Esophagus muscularis mucosa (tissue), 4 donors: ENCODE measurements at regions not wholly inside any gene's neighbourhood (a gene's known extent, or its start where the extent isn't known, plus 50 kb on each side); places are given as distances from the start of the nearest gene placed in this dataset.

ENCODE experiments used
- DNase-seq: peaks from one replicate; pipeline ENCODE4 v3.0.0-alpha.2; 2017; ENCODE audit errors: extremely low spot score
- H3K27ac ChIP-seq, 4 donors: fragments of 200-600 bp; sonication (generic); replicated peaks in 1 of 4; 1 replicate in 3 of 4; 2 replicates in 1 of 4; pipeline ENCODE4 v1.5.1; 2016 to 2019; ENCODE audit warnings: mild to moderate bottlenecking in 1 of 4
- H3K27me3 ChIP-seq, 4 donors: fragments of 200-600 bp; sonication (generic); one replicate each; pipeline versions ENCODE4 v1.5.1 to v1.6.0; 2016 to 2019
- H3K36me3 ChIP-seq, 4 donors: fragments of 200-600 bp; sonication (generic); one replicate each; pipeline ENCODE4 v1.5.1; 2016 to 2019
- H3K4me1 ChIP-seq, 4 donors: fragments of 200-600 bp; sonication (generic); one replicate each; pipeline ENCODE4 v1.5.1; 2016 to 2019
- H3K4me3 ChIP-seq, 4 donors: fragments of 200-600 bp; sonication (generic); 1 replicate in 2 of 4; 2 replicates in 2 of 4; pipeline ENCODE4 v1.5.1; 2016 to 2019; ENCODE audit warnings: mild to moderate bottlenecking in 4 of 4, moderate library complexity in 1 of 4
- H3K9me3 ChIP-seq, 4 donors: fragments of 200-600 bp; sonication (generic); 1 replicate in 3 of 4; 2 replicates in 1 of 4; pipeline ENCODE4 v1.5.1; 2016 to 2019
- CTCF ChIP-seq, 3 experiments: fragments of 200-600 bp in 2 of 3; fragments of 450-650 bp in 1 of 3; sonication (generic) in 2 of 3; IDR thresholded peaks; one replicate each; pipeline ENCODE4 v1.5.1; 2017 to 2019; ENCODE audit warnings: antibody characterized with exemption in 3 of 3, mild to moderate bottlenecking in 2 of 3, moderate library complexity in 1 of 3
- EP300 ChIP-seq: sonication (generic); formaldehyde crosslinking; IDR thresholded peaks from one replicate; pipeline ENCODE4 v1.6.1; 2017; ENCODE audit warnings: antibody characterized with exemption
- POLR2A ChIP-seq: fragments of 450-650 bp; IDR thresholded peaks from one replicate; pipeline ENCODE4 v1.6.1; 2017; ENCODE audit warnings: antibody characterized with exemption, moderate library complexity, mild to moderate bottlenecking, low read depth
- POLR2AphosphoS5 ChIP-seq, 2 donors: sonication (generic); formaldehyde crosslinking; IDR thresholded peaks; one replicate each; pipeline ENCODE4 v1.6.1; 2017; ENCODE audit warnings: antibody characterized with exemption in 2 of 2
- WGBS: methylation state at CpG from one replicate; pipeline ENCODE4 v1.1.5; 2018; 5-methylcytosine and 5-hydroxymethylcytosine counted together
- intact Hi-C: fragments of 100-400 bp; cut with DNase I; formaldehyde crosslinking; loops from one replicate; pipeline ENCODE4 v1.15.1; 2023

- TF ChIP-seq POLR2AphosphoS5 (IDR thresholded peaks at IDR 0.05): no peak
- no peak overlapping the region for H3K27ac ChIP-seq
- intact Hi-C loops: no loop called here
- no peak for DNase-seq
- no peaks in the 10 kb centered on the region for H3K27me3 ChIP-seq
- H3K9me3 ChIP-seq: no peaks in the 10 kb centered on the region
- 95% methylated on average over 1 of the region's 1 CpG for WGBS
- no peak overlapping the region for H3K4me3 ChIP-seq
- no peaks in the 10 kb centered on the region for H3K4me1 ChIP-seq
- no peaks in the 10 kb centered on the region for H3K36me3 ChIP-seq
Observed at GRCh38 chr6:47407300-47408281, 70.0 kb upstream of the CD2AP start.

- DNase-seq: no peak
- intact Hi-C loops: loop anchor here (2.0 kb wide), 1 partner anchor 367 kb away; no protein-coding TSS in a partner anchor
- TF ChIP-seq EP300 (no peak), CTCF (IDR thresholded peaks at IDR 0.05) (peak; percentile 82 to 91 (median 89))
- 18% methylated on average over 4 of the region's 4 CpGs for WGBS
- peaks cover 4 to 20% (median 14%) of the 10 kb centered on the region in 4 donors for H3K4me1 ChIP-seq
- peak overlapping the region; percentile 35 to 53 (median 44) for H3K4me3 ChIP-seq
- no peaks in the 10 kb centered on the region for H3K27me3 ChIP-seq
- no peaks in the 10 kb centered on the region for H3K9me3 ChIP-seq
- peak overlapping the region in 2 of 4 donors; percentile 36 to 52 for H3K27ac ChIP-seq
- H3K36me3 ChIP-seq: no peaks in the 10 kb centered on the region
Observed at GRCh38 chr6:47413752-47414422, 63.7 kb upstream of the CD2AP start.

GRCh38 chr6:47414423-47415167 lies 63.0 kb upstream of the CD2AP start:
- H3K36me3 ChIP-seq: no peaks in the 10 kb centered on the region
- no peaks in the 10 kb centered on the region for H3K27me3 ChIP-seq
- 33% methylated on average over 14 of the region's 14 CpGs for WGBS
- peaks cover 4 to 20% (median 15%) of the 10 kb centered on the region in 4 donors for H3K4me1 ChIP-seq
- intact Hi-C loops: loop anchor here (2.0 kb wide), 1 partner anchor 366 kb away; no protein-coding TSS in a partner anchor
- no peak for DNase-seq
- no peaks in the 10 kb centered on the region for H3K9me3 ChIP-seq
- peak overlapping the region; percentile 6 to 52 (median 36) for H3K27ac ChIP-seq
- TF ChIP-seq EP300: no peak
- TF ChIP-seq POLR2AphosphoS5 (IDR thresholded peaks at IDR 0.05): no peak
- no peak for TF ChIP-seq CTCF (IDR thresholded peaks at IDR 0.05)
- TF ChIP-seq POLR2A: no peak
- peak overlapping the region; percentile 35 to 53 (median 44) for H3K4me3 ChIP-seq

GRCh38 chr6:47416396-47417345 lies 60.9 kb upstream of the CD2AP start:
- Histone ChIP-seq H3K4me3 (no peak overlapping the region), H3K27me3 (no peaks in the 10 kb centered on the region), H3K9me3 (no peaks in the 10 kb centered on the region), H3K36me3 (no peaks in the 10 kb centered on the region), H3K4me1 (peaks cover 4 to 20% (median 16%) of the 10 kb centered on the region in 4 donors), H3K27ac (no peak overlapping the region)
- intact Hi-C loops: no loop called here
- DNase-seq: no peak
- no peak for TF ChIP-seq POLR2AphosphoS5 (IDR thresholded peaks at IDR 0.05)
- no peak for TF ChIP-seq EP300
- no peak for TF ChIP-seq POLR2A
- TF ChIP-seq CTCF (IDR thresholded peaks at IDR 0.05): no peak
- WGBS: 98% methylated on average over 4 of the region's 4 CpGs
